Astrocyte (in vitro differentiated cells and primary cell): ENCODE measurements at regions not wholly inside any gene's neighbourhood (a gene's known extent, or its start where the extent isn't known, plus 50 kb on each side); places are given as distances from the start of the nearest gene placed in this dataset.

Experiments
- DNase-seq: peaks from one replicate; pipeline ENCODE4 v3.0.0-alpha.2; 2010; ENCODE audit warnings: low read depth
- FAIRE-seq: peaks from 2 replicates; lab custom pipeline; 2011; peaks lifted over from hg19 to GRCh38; lab: Jason Lieb, UNC
- H2AFZ ChIP-seq: 2 replicates; pipeline ENCODE4 v1.6.0; 2012; ENCODE audit warnings: low read depth, low read length, inconsistent platforms
- H3K27ac ChIP-seq: 2 replicates; pipeline ENCODE4 v1.5.1; 2011; ENCODE audit warnings: low read depth, low read length, inconsistent platforms
- H3K27me3 ChIP-seq: 2 replicates; pipeline ENCODE4 v1.6.0; 2011; ENCODE audit warnings: low read length, inconsistent platforms; ENCODE audit not compliant: insufficient read depth
- H3K36me3 ChIP-seq: 2 replicates; pipeline ENCODE4 v1.5.1; 2011; ENCODE audit warnings: low read length, inconsistent platforms; ENCODE audit not compliant: insufficient read depth
- H3K4me1 ChIP-seq: 2 replicates; pipeline ENCODE4 v1.5.1; 2011; ENCODE audit warnings: low read length, inconsistent platforms; ENCODE audit not compliant: insufficient read depth
- H3K4me2 ChIP-seq: 2 replicates; pipeline ENCODE4 v1.6.0; 2012; ENCODE audit warnings: low read length, inconsistent platforms
- H3K4me3 ChIP-seq: 2 replicates; pipeline ENCODE4 v1.5.1; 2011; ENCODE audit warnings: low read depth, mild to moderate bottlenecking, low read length, inconsistent platforms; ENCODE audit not compliant: insufficient read depth
- H3K79me2 ChIP-seq: 2 replicates; pipeline ENCODE4 v1.6.0; 2012; ENCODE audit warnings: mild to moderate bottlenecking, low read length, inconsistent platforms; ENCODE audit not compliant: insufficient read depth
- H3K9ac ChIP-seq: 2 replicates; pipeline ENCODE4 v1.6.0; 2012; ENCODE audit warnings: mild to moderate bottlenecking, low read length, inconsistent platforms
- H3K9me3 ChIP-seq: 2 replicates; pipeline ENCODE4 v1.5.1; 2012; ENCODE audit warnings: low read depth, mild to moderate bottlenecking, low read length, inconsistent platforms; ENCODE audit not compliant: insufficient read depth
- H4K20me1 ChIP-seq: 2 replicates; pipeline ENCODE4 v1.6.0; 2012; ENCODE audit warnings: low read length, inconsistent platforms; ENCODE audit not compliant: insufficient read depth
- H3K27ac Mint-ChIP-seq: one replicate; pipeline ENCODE4 v1.8.0; 2021; ENCODE audit warnings: mild to moderate bottlenecking, mixed read lengths; ENCODE audit not compliant: unreplicated experiment
- H3K27me3 Mint-ChIP-seq: one replicate; pipeline ENCODE4 v1.8.0; 2021; ENCODE audit warnings: low read depth, mixed read lengths; ENCODE audit not compliant: unreplicated experiment
- H3K36me3 Mint-ChIP-seq: one replicate; pipeline ENCODE4 v1.8.0; 2021; ENCODE audit warnings: low read depth, mixed read lengths; ENCODE audit not compliant: unreplicated experiment
- H3K4me1 Mint-ChIP-seq: one replicate; pipeline ENCODE4 v1.8.0; 2021; ENCODE audit warnings: low read depth, mixed read lengths; ENCODE audit not compliant: unreplicated experiment
- H3K4me3 Mint-ChIP-seq: one replicate; pipeline ENCODE4 v1.8.0; 2021; ENCODE audit warnings: mild to moderate bottlenecking, moderate library complexity, mixed read lengths; ENCODE audit not compliant: unreplicated experiment
- H3K9me3 Mint-ChIP-seq: one replicate; pipeline ENCODE4 v1.8.0; 2021; ENCODE audit warnings: mild to moderate bottlenecking, mixed read lengths; ENCODE audit not compliant: unreplicated experiment
- CTCF ChIP-seq: IDR thresholded peaks from 2 replicates; pipeline ENCODE4 v1.5.1; 2011; ENCODE audit warnings: low read depth, mild to moderate bottlenecking, inconsistent platforms, low read length, moderate library complexity; ENCODE audit not compliant: insufficient read depth
- EZH2 ChIP-seq: IDR thresholded peaks from 2 replicates; pipeline ENCODE4 v1.6.1; 2012; ENCODE audit warnings: mild to moderate bottlenecking, low read length, inconsistent platforms; ENCODE audit not compliant: insufficient read depth

GRCh38 chr11:91986218-91986617 lies 238.4 kb upstream of the FAT3 start:
- no peak for FAIRE-seq
- no peaks in the 10 kb centered on the region for H3K9me3 ChIP-seq
- no peak overlapping the region for H3K4me2 ChIP-seq

GRCh38 chr11:91984033-91984584 lies 240.5 kb upstream of the FAT3 start:
- no peaks in the 10 kb centered on the region for H3K36me3 ChIP-seq
- no peak for FAIRE-seq
- H3K27me3 Mint-ChIP-seq: no peaks in the 10 kb centered on the region
- no peaks in the 10 kb centered on the region for H3K9me3 ChIP-seq
- peak overlapping the region; percentile 70 for H3K27ac Mint-ChIP-seq
- no peak overlapping the region for H3K4me3 Mint-ChIP-seq
- peaks cover 15% of the 10 kb centered on the region for H3K4me1 ChIP-seq
- DNase-seq: peak; percentile 38
- peaks cover 32% of the 10 kb centered on the region for H3K4me1 Mint-ChIP-seq
- H3K36me3 Mint-ChIP-seq: no peaks in the 10 kb centered on the region
- no peaks in the 10 kb centered on the region for H3K79me2 ChIP-seq
- no peak overlapping the region for H2AFZ ChIP-seq
- no peak overlapping the region for H3K4me2 ChIP-seq
- no peak overlapping the region for H3K4me3 ChIP-seq
- H3K27me3 ChIP-seq: no peaks in the 10 kb centered on the region
- H3K9me3 Mint-ChIP-seq: peaks cover 5% of the 10 kb centered on the region
- no peak overlapping the region for H3K27ac ChIP-seq
- no peak overlapping the region for H3K9ac ChIP-seq
- no peaks in the 10 kb centered on the region for H4K20me1 ChIP-seq
- TF ChIP-seq CTCF (no peak), EZH2 (no peak)

More at GRCh38 chr11:91986218-91986617, 238.4 kb upstream of the FAT3 start:
- Histone ChIP-seq H3K36me3 (no peaks in the 10 kb centered on the region), H3K27ac (no peak overlapping the region), H3K4me1 (peaks cover 13% of the 10 kb centered on the region), H3K27me3 (no peaks in the 10 kb centered on the region), H3K9ac (no peak overlapping the region), H4K20me1 (no peaks in the 10 kb centered on the region), H2AFZ (no peak overlapping the region), H3K79me2 (no peaks in the 10 kb centered on the region), H3K4me3 (no peak overlapping the region)
- no peaks in the 10 kb centered on the region for H3K36me3 Mint-ChIP-seq
- H3K27ac Mint-ChIP-seq: no peak overlapping the region
- TF ChIP-seq CTCF (no peak), EZH2 (no peak)
- peaks cover 5% of the 10 kb centered on the region for H3K9me3 Mint-ChIP-seq
- no peak for DNase-seq
- H3K4me3 Mint-ChIP-seq: no peak overlapping the region
- H3K4me1 Mint-ChIP-seq: peaks cover 29% of the 10 kb centered on the region
- no peaks in the 10 kb centered on the region for H3K27me3 Mint-ChIP-seq

GRCh38 chr11:91981995-91982394 lies 242.6 kb upstream of the FAT3 start:
- H3K9me3 Mint-ChIP-seq: no peaks in the 10 kb centered on the region
- peaks cover 41% of the 10 kb centered on the region for H3K4me1 Mint-ChIP-seq
- Histone ChIP-seq H2AFZ (no peak overlapping the region), H3K9ac (peak overlapping the region; percentile 49), H3K36me3 (no peaks in the 10 kb centered on the region), H4K20me1 (no peaks in the 10 kb centered on the region), H3K4me2 (peak overlapping the region; percentile 46), H3K9me3 (no peaks in the 10 kb centered on the region), H3K27me3 (no peaks in the 10 kb centered on the region), H3K4me3 (peak overlapping the region; percentile 3), H3K4me1 (peaks cover 15% of the 10 kb centered on the region), H3K79me2 (no peaks in the 10 kb centered on the region), H3K27ac (peak overlapping the region; percentile 86)
- H3K27ac Mint-ChIP-seq: peak overlapping the region; percentile 96
- no peak overlapping the region for H3K4me3 Mint-ChIP-seq
- FAIRE-seq (peak; percentile 76), DNase-seq (peak; percentile 98)
- no peaks in the 10 kb centered on the region for H3K27me3 Mint-ChIP-seq
- H3K36me3 Mint-ChIP-seq: no peaks in the 10 kb centered on the region
- TF ChIP-seq CTCF (no peak), EZH2 (no peak)
